ENCODE measurements at regions not wholly inside any gene's neighbourhood (a gene's known extent, or its start where the extent isn't known, plus 50 kb on each side); places are given as distances from the start of the nearest gene placed in this dataset.

DNA sequence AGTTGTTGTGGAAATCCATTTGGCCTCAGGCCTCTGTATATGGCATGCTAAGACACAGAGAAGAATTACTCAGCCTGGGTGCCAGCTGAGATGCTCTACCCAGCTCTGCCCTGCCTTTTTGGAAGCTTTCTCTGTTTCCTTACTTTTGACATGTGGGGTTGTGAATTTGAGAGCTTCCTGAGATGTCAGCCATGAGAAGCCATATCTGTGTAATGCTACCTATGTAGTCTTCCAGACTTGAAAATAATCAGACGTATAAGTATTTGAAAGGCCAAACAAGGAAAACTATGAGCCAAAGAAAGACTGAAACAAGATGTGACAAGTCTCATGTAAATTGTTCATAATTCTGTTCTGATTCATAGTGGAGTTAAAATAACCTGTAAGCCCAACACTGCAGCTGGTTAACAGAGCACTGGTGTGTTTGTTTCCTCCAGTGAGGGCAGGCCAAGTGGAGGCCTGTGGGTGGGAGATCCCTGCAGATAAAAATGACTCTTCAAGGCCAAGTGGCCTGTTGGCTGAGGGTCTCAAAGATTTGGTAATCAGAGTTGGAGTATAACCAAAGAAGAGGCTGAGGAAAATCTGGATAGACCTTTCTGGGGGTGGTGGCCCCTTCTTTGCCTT, 94.0 kb downstream of the TMX1 start:
- H3K27ac Mint-ChIP-seq = no peak overlapping the region
- no peaks in the 10 kb centered on the region for H3K27me3 Mint-ChIP-seq (ENCODE audit: low read depth)
- H3K4me3 Mint-ChIP-seq = no peak overlapping the region
- DNase-seq (ENCODE audit: low spot score) = no peak
- no peaks in the 10 kb centered on the region for H3K36me3 Mint-ChIP-seq (ENCODE audit: low read depth)
- no peaks in the 10 kb centered on the region for H3K9me3 Mint-ChIP-seq
- no peaks in the 10 kb centered on the region for H3K4me1 Mint-ChIP-seq (ENCODE audit: low read depth)

- no peak overlapping the region for H3K27ac Mint-ChIP-seq
- no peak overlapping the region for H3K4me3 Mint-ChIP-seq
- no peaks in the 10 kb centered on the region for H3K4me1 Mint-ChIP-seq (ENCODE audit: low read depth)
Observed at GRCh38 chr14:51334566-51334965, 94.5 kb downstream of the TMX1 start.

DNA sequence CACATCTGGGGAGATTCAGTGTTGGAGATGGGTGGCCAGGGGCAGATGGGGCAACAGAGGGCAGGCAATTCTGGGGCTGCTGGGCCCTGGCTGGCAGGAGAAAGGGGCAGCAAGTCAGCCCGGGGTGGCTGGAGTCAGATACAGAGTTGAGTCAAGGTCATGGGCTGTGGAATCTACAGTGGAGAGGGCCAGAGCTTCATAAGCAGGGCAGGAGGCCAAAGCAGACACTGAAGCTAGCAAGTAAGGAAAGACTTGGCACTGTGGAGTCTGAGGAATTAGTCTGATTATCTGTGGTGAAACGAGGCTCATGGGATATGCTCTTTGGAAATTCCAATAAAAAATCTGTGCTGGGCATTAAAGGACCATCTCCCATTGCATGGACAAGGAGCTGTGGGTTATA, 95.5 kb downstream of the TMX1 start:
- H3K9me3 Mint-ChIP-seq = no peaks in the 10 kb centered on the region
- no peaks in the 10 kb centered on the region for H3K36me3 Mint-ChIP-seq (ENCODE audit: low read depth)
- no peaks in the 10 kb centered on the region for H3K27me3 Mint-ChIP-seq (ENCODE audit: low read depth)
- no peak for DNase-seq (ENCODE audit: low spot score)
- no peak overlapping the region for H3K27ac Mint-ChIP-seq
- H3K4me3 Mint-ChIP-seq = no peak overlapping the region
- H3K4me1 Mint-ChIP-seq (ENCODE audit: low read depth) = no peaks in the 10 kb centered on the region

More at GRCh38 chr14:51334566-51334965, 94.5 kb downstream of the TMX1 start:
- no peaks in the 10 kb centered on the region for H3K36me3 Mint-ChIP-seq (ENCODE audit: low read depth)
- DNase-seq (ENCODE audit: low spot score) = no peak
- H3K9me3 Mint-ChIP-seq = no peaks in the 10 kb centered on the region
- H3K27me3 Mint-ChIP-seq (ENCODE audit: low read depth) = no peaks in the 10 kb centered on the region

- no peak for DNase-seq (ENCODE audit: low spot score)
- Mint-ChIP-seq H3K9me3 (no peaks in the 10 kb centered on the region), H3K36me3 (ENCODE audit: low read depth) (no peaks in the 10 kb centered on the region), H3K27ac (no peak overlapping the region), H3K4me1 (ENCODE audit: low read depth) (no peaks in the 10 kb centered on the region), H3K27me3 (ENCODE audit: low read depth) (no peaks in the 10 kb centered on the region), H3K4me3 (no peak overlapping the region)
Observed at GRCh38 chr14:51335961-51336723, 96.1 kb downstream of the TMX1 start.

- H3K27me3 Mint-ChIP-seq (ENCODE audit: low read depth) = no peaks in the 10 kb centered on the region
- no peaks in the 10 kb centered on the region for H3K4me1 Mint-ChIP-seq (ENCODE audit: low read depth)
- H3K27ac Mint-ChIP-seq = no peak overlapping the region
- no peak overlapping the region for H3K4me3 Mint-ChIP-seq
- DNase-seq (ENCODE audit: low spot score) = no peak
- no peaks in the 10 kb centered on the region for H3K36me3 Mint-ChIP-seq (ENCODE audit: low read depth)
- no peaks in the 10 kb centered on the region for H3K9me3 Mint-ChIP-seq
Observed at GRCh38 chr14:51336734-51337133, 96.7 kb downstream of the TMX1 start.

DNA sequence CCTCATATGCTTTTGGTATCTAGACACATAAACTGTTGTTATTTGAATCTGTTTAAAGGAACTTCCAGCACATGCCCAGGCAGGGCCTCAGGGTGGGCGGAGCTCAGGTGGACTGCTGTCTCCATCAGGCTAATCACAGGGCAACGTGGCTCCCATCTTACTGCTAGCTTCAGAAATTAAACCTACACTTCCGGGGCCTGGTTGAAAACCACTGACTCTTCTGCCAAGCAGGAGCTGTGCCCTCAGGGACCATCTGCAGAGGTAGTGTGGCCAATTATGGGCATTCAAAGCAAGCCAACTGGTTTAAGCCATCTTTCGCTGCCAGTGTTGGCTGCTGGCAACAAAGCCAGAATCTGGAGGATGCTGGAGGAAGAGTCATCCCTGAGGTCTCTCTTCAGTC, 97.5 kb downstream of the TMX1 start:
- Mint-ChIP-seq H3K4me3 (no peak overlapping the region), H3K9me3 (no peaks in the 10 kb centered on the region), H3K27ac (no peak overlapping the region), H3K27me3 (ENCODE audit: low read depth) (no peaks in the 10 kb centered on the region), H3K36me3 (ENCODE audit: low read depth) (no peaks in the 10 kb centered on the region), H3K4me1 (ENCODE audit: low read depth) (no peaks in the 10 kb centered on the region)
- DNase-seq (ENCODE audit: low spot score) = no peak

GRCh38 chr14:51341338-51341737, 101.3 kb downstream of the TMX1 start:
- H3K4me3 Mint-ChIP-seq = no peak overlapping the region
- no peaks in the 10 kb centered on the region for H3K4me1 Mint-ChIP-seq (ENCODE audit: low read depth)
- DNase-seq (ENCODE audit: low spot score) = no peak
- H3K36me3 Mint-ChIP-seq (ENCODE audit: low read depth) = no peaks in the 10 kb centered on the region
- H3K27ac Mint-ChIP-seq = no peak overlapping the region
- no peaks in the 10 kb centered on the region for H3K27me3 Mint-ChIP-seq (ENCODE audit: low read depth)
- no peaks in the 10 kb centered on the region for H3K9me3 Mint-ChIP-seq

GRCh38 chr14:51342226-51342625, 102.2 kb downstream of the TMX1 start:
- H3K4me1 Mint-ChIP-seq (ENCODE audit: low read depth) = no peaks in the 10 kb centered on the region
- H3K4me3 Mint-ChIP-seq = no peak overlapping the region
- H3K36me3 Mint-ChIP-seq (ENCODE audit: low read depth) = no peaks in the 10 kb centered on the region
- no peak overlapping the region for H3K27ac Mint-ChIP-seq
- no peaks in the 10 kb centered on the region for H3K27me3 Mint-ChIP-seq (ENCODE audit: low read depth)
- no peak for DNase-seq (ENCODE audit: low spot score)
- H3K9me3 Mint-ChIP-seq = no peaks in the 10 kb centered on the region

- Mint-ChIP-seq H3K36me3 (ENCODE audit: low read depth) (no peaks in the 10 kb centered on the region), H3K4me1 (ENCODE audit: low read depth) (no peaks in the 10 kb centered on the region), H3K4me3 (no peak overlapping the region), H3K27me3 (ENCODE audit: low read depth) (no peaks in the 10 kb centered on the region), H3K9me3 (no peaks in the 10 kb centered on the region), H3K27ac (no peak overlapping the region)
- no peak for DNase-seq (ENCODE audit: low spot score)
Observed at GRCh38 chr14:51351997-51352396, 112.0 kb downstream of the TMX1 start.

- Mint-ChIP-seq H3K36me3 (ENCODE audit: low read depth) (no peaks in the 10 kb centered on the region), H3K27ac (no peak overlapping the region), H3K4me3 (no peak overlapping the region), H3K9me3 (no peaks in the 10 kb centered on the region), H3K4me1 (ENCODE audit: low read depth) (no peaks in the 10 kb centered on the region), H3K27me3 (ENCODE audit: low read depth) (no peaks in the 10 kb centered on the region)
- DNase-seq (ENCODE audit: low spot score) = no peak
Observed at GRCh38 chr14:51353901-51354300, 113.9 kb downstream of the TMX1 start.

GRCh38 chr14:51354846-51355245, 114.8 kb downstream of the TMX1 start:
- no peaks in the 10 kb centered on the region for H3K9me3 Mint-ChIP-seq
- no peaks in the 10 kb centered on the region for H3K36me3 Mint-ChIP-seq (ENCODE audit: low read depth)

GRCh38 chr14:51356381-51356780, 116.3 kb downstream of the TMX1 start:
- no peak overlapping the region for H3K27ac Mint-ChIP-seq
- H3K4me1 Mint-ChIP-seq (ENCODE audit: low read depth) = no peaks in the 10 kb centered on the region
- H3K27me3 Mint-ChIP-seq (ENCODE audit: low read depth) = no peaks in the 10 kb centered on the region
- no peak for DNase-seq (ENCODE audit: low spot score)
- no peaks in the 10 kb centered on the region for H3K9me3 Mint-ChIP-seq
- H3K36me3 Mint-ChIP-seq (ENCODE audit: low read depth) = no peaks in the 10 kb centered on the region
- no peak overlapping the region for H3K4me3 Mint-ChIP-seq

More at GRCh38 chr14:51354846-51355245, 114.8 kb downstream of the TMX1 start:
- no peaks in the 10 kb centered on the region for H3K4me1 Mint-ChIP-seq (ENCODE audit: low read depth)
- DNase-seq (ENCODE audit: low spot score) = no peak
- no peak overlapping the region for H3K27ac Mint-ChIP-seq
- no peaks in the 10 kb centered on the region for H3K27me3 Mint-ChIP-seq (ENCODE audit: low read depth)
- no peak overlapping the region for H3K4me3 Mint-ChIP-seq

DNA sequence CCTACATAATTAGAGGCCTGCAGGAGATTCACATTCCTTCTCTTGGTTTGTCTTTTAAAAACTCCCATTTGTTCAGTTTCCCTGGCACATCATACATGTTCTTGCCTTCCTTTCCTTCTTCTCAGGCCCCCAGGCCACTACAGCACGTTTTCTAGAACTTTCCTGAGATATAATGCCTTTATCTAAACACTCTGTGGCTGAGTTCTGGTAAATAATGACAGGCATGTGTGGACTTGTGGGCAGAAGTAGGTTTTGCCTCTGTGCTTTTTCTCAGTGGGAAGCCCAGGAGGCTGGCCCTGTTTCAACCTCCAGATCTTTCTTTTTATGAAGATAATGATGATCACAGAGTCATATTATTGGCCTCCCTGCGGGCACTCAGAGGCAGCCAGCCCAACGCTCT, 117.2 kb downstream of the TMX1 start:
- Mint-ChIP-seq H3K27me3 (ENCODE audit: low read depth) (no peaks in the 10 kb centered on the region), H3K36me3 (ENCODE audit: low read depth) (no peaks in the 10 kb centered on the region), H3K4me3 (no peak overlapping the region), H3K27ac (no peak overlapping the region), H3K9me3 (no peaks in the 10 kb centered on the region), H3K4me1 (ENCODE audit: low read depth) (no peaks in the 10 kb centered on the region)
- DNase-seq (ENCODE audit: low spot score) = no peak

- Mint-ChIP-seq H3K36me3 (ENCODE audit: low read depth) (no peaks in the 10 kb centered on the region), H3K27me3 (ENCODE audit: low read depth) (no peaks in the 10 kb centered on the region), H3K4me3 (no peak overlapping the region), H3K27ac (no peak overlapping the region), H3K4me1 (ENCODE audit: low read depth) (no peaks in the 10 kb centered on the region), H3K9me3 (no peaks in the 10 kb centered on the region)
- no peak for DNase-seq (ENCODE audit: low spot score)
Observed at GRCh38 chr14:51360592-51360991, 120.5 kb downstream of the TMX1 start.
